ENCODE measurements at regions not wholly inside any gene's neighbourhood (a gene's known extent, or its start where the extent isn't known, plus 50 kb on each side); places are given as distances from the start of the nearest gene placed in this dataset.
A peak's percentile ranks its signal among the peaks of the same experiment; 100 is the strongest.

DNA sequence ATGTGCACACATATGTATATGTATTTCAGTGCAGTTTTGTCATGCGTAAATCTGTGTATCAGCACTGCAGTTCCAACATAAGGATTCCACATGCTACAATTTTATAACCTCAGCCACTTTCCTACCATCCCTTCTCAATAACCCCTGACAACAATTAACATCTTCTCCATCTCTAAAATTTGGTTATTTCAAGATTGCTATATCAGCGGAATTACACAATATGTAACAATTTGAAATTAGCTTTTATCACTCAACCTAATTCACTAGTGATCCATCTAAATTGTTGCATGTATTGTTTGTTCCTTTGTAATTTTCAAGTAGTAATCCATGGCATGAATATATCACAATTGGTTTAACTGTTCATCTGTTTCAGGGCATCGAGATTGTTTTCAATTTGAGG is 511.3 kb downstream of the HAO1 start:
- TF ChIP-seq POLR2AphosphoS5 (IDR thresholded peaks at IDR 0.05; ENCODE audit: low read depth, low read length) (no peak), POU2F2 (IDR thresholded peaks at IDR 0.05; ENCODE audit: low read depth, low read length) (no peak), POLR2A (IDR thresholded peaks at IDR 0.05; ENCODE audit: low read depth, low read length) (no peak), TAF1 (IDR thresholded peaks at IDR 0.05; ENCODE audit: low read depth, low read length) (no peak), SPI1 (IDR thresholded peaks at IDR 0.05; ENCODE audit: low read depth, low read length) (no peak), PAX5 (IDR thresholded peaks at IDR 0.05; ENCODE audit: insufficient read depth, low read length, severe bottlenecking) (no peak)

GRCh38 chr20:7432612-7433011 is 507.6 kb downstream of the HAO1 start:
- FAIRE-seq (peak; percentile 73), DNase-seq (ENCODE audit: insufficient read length, low spot score) (no peak)
- TF ChIP-seq PAX5 (IDR thresholded peaks at IDR 0.05; ENCODE audit: insufficient read depth, low read length, severe bottlenecking), result no peak
- no peak for TF ChIP-seq TAF1 (IDR thresholded peaks at IDR 0.05; ENCODE audit: low read depth, low read length)

More for the DNA sequence above, 511.3 kb downstream of the HAO1 start:
- no peak for DNase-seq (ENCODE audit: insufficient read length, low spot score)
- FAIRE-seq, result no peak

GRCh38 chr20:7437311-7437710 is 502.9 kb downstream of the HAO1 start:
- DNase-seq (ENCODE audit: insufficient read length, low spot score) (no peak), FAIRE-seq (no peak)
- TF ChIP-seq POLR2AphosphoS5 (IDR thresholded peaks at IDR 0.05; ENCODE audit: low read depth, low read length) (no peak), TAF1 (IDR thresholded peaks at IDR 0.05; ENCODE audit: low read depth, low read length) (no peak), POLR2A (IDR thresholded peaks at IDR 0.05; ENCODE audit: low read depth, low read length) (no peak), PAX5 (IDR thresholded peaks at IDR 0.05; ENCODE audit: insufficient read depth, low read length, severe bottlenecking) (no peak), POU2F2 (IDR thresholded peaks at IDR 0.05; ENCODE audit: low read depth, low read length) (no peak), SPI1 (IDR thresholded peaks at IDR 0.05; ENCODE audit: low read depth, low read length) (no peak)

GRCh38 chr20:7449269-7449668 is 491.0 kb downstream of the HAO1 start:
- DNase-seq (ENCODE audit: insufficient read length, low spot score) (no peak), FAIRE-seq (no peak)

GRCh38 chr20:7452890-7453289 is 487.4 kb downstream of the HAO1 start:
- TF ChIP-seq POU2F2 (IDR thresholded peaks at IDR 0.05; ENCODE audit: low read depth, low read length) (no peak), SPI1 (IDR thresholded peaks at IDR 0.05; ENCODE audit: low read depth, low read length) (no peak), POLR2AphosphoS5 (IDR thresholded peaks at IDR 0.05; ENCODE audit: low read depth, low read length) (no peak), POLR2A (IDR thresholded peaks at IDR 0.05; ENCODE audit: low read depth, low read length) (no peak), TAF1 (IDR thresholded peaks at IDR 0.05; ENCODE audit: low read depth, low read length) (no peak), PAX5 (IDR thresholded peaks at IDR 0.05; ENCODE audit: insufficient read depth, low read length, severe bottlenecking) (no peak)
- DNase-seq (ENCODE audit: insufficient read length, low spot score) (no peak), FAIRE-seq (no peak)

More at GRCh38 chr20:7449269-7449668, 491.0 kb downstream of the HAO1 start:
- no peak for TF ChIP-seq POLR2AphosphoS5 (IDR thresholded peaks at IDR 0.05; ENCODE audit: low read depth, low read length)
- TF ChIP-seq SPI1 (IDR thresholded peaks at IDR 0.05; ENCODE audit: low read depth, low read length), result no peak
- no peak for TF ChIP-seq POU2F2 (IDR thresholded peaks at IDR 0.05; ENCODE audit: low read depth, low read length)
- no peak for TF ChIP-seq PAX5 (IDR thresholded peaks at IDR 0.05; ENCODE audit: insufficient read depth, low read length, severe bottlenecking)
- no peak for TF ChIP-seq TAF1 (IDR thresholded peaks at IDR 0.05; ENCODE audit: low read depth, low read length)
- no peak for TF ChIP-seq POLR2A (IDR thresholded peaks at IDR 0.05; ENCODE audit: low read depth, low read length)

DNA sequence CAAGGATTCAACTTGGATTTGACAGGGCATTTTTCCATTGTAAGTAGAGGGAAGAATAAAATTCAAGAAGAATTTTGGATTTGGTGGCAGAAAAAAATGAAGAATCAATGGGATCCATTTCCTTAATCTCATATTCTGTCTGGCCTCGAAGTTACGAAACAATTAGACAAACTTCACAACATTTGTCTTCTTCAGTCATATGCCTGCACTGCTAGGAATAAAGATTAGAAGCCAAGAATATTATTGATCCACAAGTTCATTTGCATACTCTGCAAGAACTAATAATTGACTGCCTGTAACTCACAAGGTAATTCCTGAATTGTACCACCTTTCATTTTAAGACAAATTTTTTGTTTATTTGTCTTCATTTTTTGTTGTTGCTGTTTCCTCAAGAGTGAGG is 486.2 kb downstream of the HAO1 start:
- TF ChIP-seq TAF1 (IDR thresholded peaks at IDR 0.05; ENCODE audit: low read depth, low read length) (no peak), SPI1 (IDR thresholded peaks at IDR 0.05; ENCODE audit: low read depth, low read length) (no peak), POLR2A (IDR thresholded peaks at IDR 0.05; ENCODE audit: low read depth, low read length) (no peak), POU2F2 (IDR thresholded peaks at IDR 0.05; ENCODE audit: low read depth, low read length) (no peak), PAX5 (IDR thresholded peaks at IDR 0.05; ENCODE audit: insufficient read depth, low read length, severe bottlenecking) (no peak), POLR2AphosphoS5 (IDR thresholded peaks at IDR 0.05; ENCODE audit: low read depth, low read length) (no peak)
- no peak for FAIRE-seq
- DNase-seq (ENCODE audit: insufficient read length, low spot score), result no peak

GRCh38 chr20:7458459-7458858 is 481.8 kb downstream of the HAO1 start:
- no peak for DNase-seq (ENCODE audit: insufficient read length, low spot score)
- no peak for TF ChIP-seq POLR2AphosphoS5 (IDR thresholded peaks at IDR 0.05; ENCODE audit: low read depth, low read length)
- no peak for TF ChIP-seq POLR2A (IDR thresholded peaks at IDR 0.05; ENCODE audit: low read depth, low read length)
- TF ChIP-seq TAF1 (IDR thresholded peaks at IDR 0.05; ENCODE audit: low read depth, low read length), result no peak
- no peak for TF ChIP-seq POU2F2 (IDR thresholded peaks at IDR 0.05; ENCODE audit: low read depth, low read length)
- TF ChIP-seq PAX5 (IDR thresholded peaks at IDR 0.05; ENCODE audit: insufficient read depth, low read length, severe bottlenecking), result no peak
- no peak for TF ChIP-seq SPI1 (IDR thresholded peaks at IDR 0.05; ENCODE audit: low read depth, low read length)
- no peak for FAIRE-seq

GRCh38 chr20:7459083-7459482 is 481.2 kb downstream of the HAO1 start:
- no peak for TF ChIP-seq TAF1 (IDR thresholded peaks at IDR 0.05; ENCODE audit: low read depth, low read length)
- TF ChIP-seq SPI1 (IDR thresholded peaks at IDR 0.05; ENCODE audit: low read depth, low read length), result no peak
- no peak for TF ChIP-seq POU2F2 (IDR thresholded peaks at IDR 0.05; ENCODE audit: low read depth, low read length)
- TF ChIP-seq PAX5 (IDR thresholded peaks at IDR 0.05; ENCODE audit: insufficient read depth, low read length, severe bottlenecking), result no peak
- no peak for TF ChIP-seq POLR2AphosphoS5 (IDR thresholded peaks at IDR 0.05; ENCODE audit: low read depth, low read length)
- no peak for TF ChIP-seq POLR2A (IDR thresholded peaks at IDR 0.05; ENCODE audit: low read depth, low read length)
- no peak for DNase-seq (ENCODE audit: insufficient read length, low spot score)
- FAIRE-seq, result no peak

DNA sequence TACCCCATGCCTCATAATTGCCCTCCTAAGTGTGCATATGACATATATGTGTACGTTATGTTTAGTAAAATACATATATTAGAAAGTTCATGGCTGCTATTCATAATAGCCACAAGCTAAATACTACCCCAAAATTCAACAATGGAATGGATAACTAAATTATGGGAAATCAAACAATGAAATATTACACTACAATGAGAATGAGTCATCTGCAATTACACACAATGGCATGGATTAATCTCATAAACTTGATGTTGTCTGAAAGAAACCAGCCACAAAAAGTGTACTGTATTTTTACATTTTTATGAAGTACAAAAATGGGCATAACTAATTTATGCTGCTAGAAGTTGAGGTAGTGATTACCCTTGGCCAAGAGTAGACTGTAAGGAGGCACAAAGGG is 477.0 kb downstream of the HAO1 start:
- TF ChIP-seq POLR2AphosphoS5 (IDR thresholded peaks at IDR 0.05; ENCODE audit: low read depth, low read length), result no peak
- no peak for TF ChIP-seq POU2F2 (IDR thresholded peaks at IDR 0.05; ENCODE audit: low read depth, low read length)
- TF ChIP-seq PAX5 (IDR thresholded peaks at IDR 0.05; ENCODE audit: insufficient read depth, low read length, severe bottlenecking), result no peak
- TF ChIP-seq POLR2A (IDR thresholded peaks at IDR 0.05; ENCODE audit: low read depth, low read length), result no peak
- TF ChIP-seq TAF1 (IDR thresholded peaks at IDR 0.05; ENCODE audit: low read depth, low read length), result no peak
- no peak for TF ChIP-seq SPI1 (IDR thresholded peaks at IDR 0.05; ENCODE audit: low read depth, low read length)
- DNase-seq (ENCODE audit: insufficient read length, low spot score), result no peak
- no peak for FAIRE-seq

- DNase-seq (ENCODE audit: insufficient read length, low spot score) (no peak), FAIRE-seq (no peak)
- TF ChIP-seq POU2F2 (IDR thresholded peaks at IDR 0.05; ENCODE audit: low read depth, low read length) (no peak), PAX5 (IDR thresholded peaks at IDR 0.05; ENCODE audit: insufficient read depth, low read length, severe bottlenecking) (no peak), POLR2AphosphoS5 (IDR thresholded peaks at IDR 0.05; ENCODE audit: low read depth, low read length) (no peak), SPI1 (IDR thresholded peaks at IDR 0.05; ENCODE audit: low read depth, low read length) (no peak), POLR2A (IDR thresholded peaks at IDR 0.05; ENCODE audit: low read depth, low read length) (no peak), TAF1 (IDR thresholded peaks at IDR 0.05; ENCODE audit: low read depth, low read length) (no peak)
Measured at GRCh38 chr20:7470912-7471311, 469.3 kb downstream of the HAO1 start.

Measured in GM12891 (cell line).